HG03280 (cell line): ENCODE measurements at regions not wholly inside any gene's neighbourhood (a gene's known extent, or its start where the extent isn't known, plus 50 kb on each side); places are given as distances from the start of the nearest gene placed in this dataset.

Source experiments
- ATAC-seq: cut with Tn5 transposase; IDR thresholded peaks from one replicate; pipeline ENCODE4 v1.9.1; 2021; ENCODE audit warnings: mild to moderate bottlenecking, moderate library complexity; ENCODE audit not compliant: unreplicated experiment

DNA sequence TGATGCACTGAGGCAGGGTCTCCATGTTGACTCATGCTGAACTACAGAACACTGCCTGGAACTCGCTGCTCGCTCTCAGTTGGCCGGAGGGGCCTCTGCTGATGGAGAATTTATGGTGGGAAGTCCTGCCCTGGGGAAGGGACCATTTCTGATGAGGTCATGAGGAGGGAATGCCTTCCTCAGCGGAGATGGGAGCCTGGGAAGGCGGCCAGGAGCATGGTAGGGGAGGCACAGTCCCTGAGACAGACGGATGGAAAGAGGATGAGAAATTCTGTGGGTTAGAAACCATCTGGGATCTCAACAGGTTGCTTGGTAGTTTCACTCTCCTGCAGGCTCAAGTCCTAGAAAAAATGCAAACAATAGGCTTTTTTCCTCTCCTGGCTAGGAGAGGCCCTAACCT is 56.8 kb upstream of the TPM1 start:
- no peak for ATAC-seq

DNA sequence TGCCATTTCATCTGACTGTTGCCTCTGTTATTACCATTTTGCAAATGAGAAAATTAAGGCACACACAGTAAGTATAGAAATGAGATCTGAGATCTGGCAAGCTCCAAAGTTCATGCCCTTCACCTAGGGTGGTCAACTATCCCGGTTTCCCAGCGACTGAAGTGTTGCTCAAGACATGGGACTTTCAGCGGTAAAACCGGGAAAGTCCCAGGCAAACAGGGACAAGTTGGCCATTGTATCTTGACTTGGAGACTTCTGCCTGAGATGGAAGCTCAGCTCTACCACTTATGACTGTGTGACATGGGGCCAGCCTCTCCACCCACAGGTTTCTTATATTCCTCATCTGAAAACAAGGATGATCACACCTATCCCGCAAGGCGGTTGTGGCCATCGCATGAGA is 55.6 kb upstream of the TPM1 start:
- no peak for ATAC-seq

DNA sequence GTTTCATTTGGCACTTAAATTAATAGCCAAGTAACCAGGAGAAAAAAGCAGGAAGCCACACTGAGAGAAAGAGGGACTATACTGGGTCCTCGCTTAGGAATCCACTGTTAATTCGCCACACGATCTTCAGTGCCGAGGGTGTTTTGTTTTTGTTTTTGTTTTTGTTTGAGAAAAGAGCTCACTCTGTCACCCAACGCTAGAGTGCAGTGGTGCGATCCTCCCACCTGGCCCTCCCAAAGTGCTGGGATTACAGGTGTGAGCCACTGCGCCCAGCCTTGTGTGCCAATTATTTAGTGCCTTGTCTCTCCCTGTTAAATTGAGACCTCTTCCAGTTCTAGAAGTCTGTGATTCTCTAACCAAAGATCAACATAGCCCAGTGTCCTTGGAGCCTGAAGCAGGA is 53.8 kb upstream of the TPM1 start:
- no peak for ATAC-seq

DNA sequence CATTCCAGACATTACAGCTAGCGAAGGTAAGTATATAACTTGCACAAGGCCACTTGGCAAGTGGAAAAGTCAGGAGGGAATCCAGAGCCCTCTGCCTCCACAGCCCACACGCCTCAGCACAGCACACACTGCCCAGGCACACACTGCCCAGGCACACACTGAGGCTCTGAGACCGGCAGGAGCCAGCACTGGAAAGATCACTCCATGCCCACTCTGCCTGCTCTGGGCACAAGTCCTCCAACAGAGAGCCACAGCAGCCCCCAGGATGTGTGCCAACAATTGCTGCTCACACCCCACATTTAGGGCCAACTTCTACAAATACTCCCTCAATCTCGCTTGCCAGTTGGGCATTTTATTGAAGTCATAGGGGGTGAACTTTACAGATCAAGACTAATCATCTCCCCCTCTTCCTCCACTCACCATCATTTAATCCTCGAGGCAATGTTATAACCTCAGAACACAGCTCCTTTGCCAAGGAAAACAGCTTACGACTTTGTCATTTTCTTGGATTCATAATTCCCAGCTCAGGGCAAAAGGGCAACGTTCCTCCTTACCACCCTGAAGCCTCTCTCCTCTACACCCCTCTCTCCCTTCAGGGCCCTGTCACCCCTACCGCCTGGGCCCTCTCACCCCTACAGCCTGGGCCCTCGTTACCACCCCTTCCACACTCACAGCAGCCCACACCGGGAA is 53.0 kb upstream of the TPM1 start:
- no peak for ATAC-seq

DNA sequence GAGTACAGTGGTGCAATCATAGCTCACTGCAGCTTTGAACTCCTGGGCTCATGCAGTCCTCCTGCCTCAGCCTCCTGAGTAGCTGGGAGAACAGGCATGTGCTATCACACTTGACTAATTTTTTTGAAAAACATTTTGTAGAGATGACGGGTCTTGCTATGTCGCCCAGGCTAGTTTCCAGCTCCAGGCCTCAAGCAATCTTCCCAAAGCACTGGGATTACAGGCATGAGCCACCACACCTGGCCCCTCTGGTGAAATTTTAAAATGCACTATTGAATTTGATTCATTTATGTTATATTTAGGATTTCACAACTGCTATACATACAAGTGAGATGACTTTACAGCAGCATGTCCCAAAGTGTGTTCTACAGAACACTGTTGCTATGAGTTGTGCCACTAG is 50.8 kb upstream of the TPM1 start:
- no peak for ATAC-seq

DNA sequence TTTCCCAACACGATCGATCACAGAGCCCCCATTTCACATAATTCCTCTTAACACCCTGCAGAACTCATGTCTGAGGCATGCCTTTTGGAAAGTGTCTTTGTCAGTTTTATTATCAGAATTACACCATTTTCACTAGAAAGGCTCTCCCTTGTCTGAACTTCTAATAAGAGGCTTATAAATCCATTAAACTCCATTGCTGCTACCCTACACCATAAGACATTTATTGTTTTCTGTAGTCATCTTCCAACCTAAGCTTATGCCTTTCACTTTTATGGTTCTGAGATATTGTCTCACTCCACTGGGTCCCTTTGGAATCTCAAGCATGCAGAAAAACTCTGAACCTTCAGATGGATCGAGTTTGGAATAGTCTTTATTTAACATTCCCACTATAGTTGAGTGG is 50.2 kb upstream of the TPM1 start:
- no peak for ATAC-seq
